ENCODE measurements at regions not wholly inside any gene's neighbourhood (a gene's known extent, or its start where the extent isn't known, plus 50 kb on each side); places are given as distances from the start of the nearest gene placed in this dataset.
"Not testable (repeated sequence)": the region's sequence is repeated elsewhere in the genome, so short reads cannot be mapped to it uniquely, and the experiment has no call there.

- DNase-seq, result no peak
Observed at GRCh38 chr20:48374991-48375595, 452.7 kb downstream of the PREX1 start.

GRCh38 chr20:48374031-48374907 is 453.5 kb downstream of the PREX1 start:
- peak; percentile 91 for DNase-seq

- peak; percentile 34 for DNase-seq
Observed at GRCh38 chr20:48373555-48373934, 454.3 kb downstream of the PREX1 start.

GRCh38 chr20:48372851-48373554 is 454.8 kb downstream of the PREX1 start:
- DNase-seq, result peak; percentile 26

GRCh38 chr20:48371211-48371610 is 456.6 kb downstream of the PREX1 start:
- no peak for DNase-seq

- DNase-seq, result not testable (repeated sequence)
Observed at GRCh38 chr20:48368580-48369021, 459.2 kb downstream of the PREX1 start.

GRCh38 chr20:48367541-48368358 is 460.0 kb downstream of the PREX1 start:
- DNase-seq, result not testable (repeated sequence)

- no peak for DNase-seq
Observed at GRCh38 chr20:48366230-48366629, 461.6 kb downstream of the PREX1 start.

GRCh38 chr20:48364688-48365421 is 462.9 kb downstream of the PREX1 start:
- no peak for DNase-seq

- no peak for DNase-seq
Observed at GRCh38 chr20:48364055-48364454, 463.7 kb downstream of the PREX1 start.

GRCh38 chr20:48360342-48360975 is 467.3 kb downstream of the PREX1 start:
- DNase-seq, result no peak

GRCh38 chr20:48359692-48360341 is 468.0 kb downstream of the PREX1 start:
- no peak for DNase-seq

GRCh38 chr20:48359055-48359390 is 468.8 kb downstream of the PREX1 start:
- not testable (repeated sequence) for DNase-seq

GRCh38 chr20:48358176-48359054 is 469.4 kb downstream of the PREX1 start:
- no peak for DNase-seq

GRCh38 chr20:48357714-48358113 is 470.1 kb downstream of the PREX1 start:
- DNase-seq, result no peak

GRCh38 chr20:48354903-48355302 is 472.9 kb downstream of the PREX1 start:
- no peak for DNase-seq

GRCh38 chr20:48354320-48354876 is 473.4 kb downstream of the PREX1 start:
- DNase-seq, result no peak

GRCh38 chr20:48352628-48353027 is 475.2 kb downstream of the PREX1 start:
- no peak for DNase-seq

- DNase-seq, result no peak
Observed at GRCh38 chr20:48352042-48352441, 475.8 kb downstream of the PREX1 start.

All from dermis blood vessel endothelial cell (primary cell).